Endothelial cell (in vitro differentiated cells): ENCODE measurements at regions not wholly inside any gene's neighbourhood (a gene's known extent, or its start where the extent isn't known, plus 50 kb on each side); places are given as distances from the start of the nearest gene placed in this dataset.

Experiments
- DNase-seq: peaks from one replicate; pipeline ENCODE4 v3.0.0; 2021; ENCODE audit warnings: low spot score
- H3K27ac Mint-ChIP-seq: one replicate; pipeline ENCODE4 v1.8.0; 2021; ENCODE audit warnings: mixed read lengths, inconsistent platforms; ENCODE audit not compliant: unreplicated experiment
- H3K27me3 Mint-ChIP-seq: one replicate; pipeline ENCODE4 v1.8.0; 2021; ENCODE audit warnings: mild to moderate bottlenecking, moderate library complexity, mixed read lengths, inconsistent platforms; ENCODE audit not compliant: unreplicated experiment
- H3K36me3 Mint-ChIP-seq: one replicate; pipeline ENCODE4 v1.8.0; 2021; ENCODE audit warnings: mild to moderate bottlenecking, low read depth, mixed read lengths, inconsistent platforms; ENCODE audit not compliant: unreplicated experiment
- H3K4me1 Mint-ChIP-seq: one replicate; pipeline ENCODE4 v1.8.0; 2021; ENCODE audit warnings: mild to moderate bottlenecking, mixed read lengths, inconsistent platforms; ENCODE audit not compliant: unreplicated experiment
- H3K4me3 Mint-ChIP-seq: one replicate; pipeline ENCODE4 v1.8.0; 2021; ENCODE audit warnings: mild to moderate bottlenecking, mixed read lengths, inconsistent platforms; ENCODE audit not compliant: unreplicated experiment
- H3K9me3 Mint-ChIP-seq: one replicate; pipeline ENCODE4 v1.8.0; 2021; ENCODE audit warnings: mixed read lengths, inconsistent platforms; ENCODE audit not compliant: unreplicated experiment
- TF ChIP-seq, protein P1 (sequence below): fragments of 200-600 bp; sonication (generic); IDR thresholded peaks from one replicate; pipeline ENCODE4 v1.5.0; 2021; ENCODE audit warnings: antibody characterized with exemption; ENCODE audit not compliant: unreplicated experiment

DNA sequence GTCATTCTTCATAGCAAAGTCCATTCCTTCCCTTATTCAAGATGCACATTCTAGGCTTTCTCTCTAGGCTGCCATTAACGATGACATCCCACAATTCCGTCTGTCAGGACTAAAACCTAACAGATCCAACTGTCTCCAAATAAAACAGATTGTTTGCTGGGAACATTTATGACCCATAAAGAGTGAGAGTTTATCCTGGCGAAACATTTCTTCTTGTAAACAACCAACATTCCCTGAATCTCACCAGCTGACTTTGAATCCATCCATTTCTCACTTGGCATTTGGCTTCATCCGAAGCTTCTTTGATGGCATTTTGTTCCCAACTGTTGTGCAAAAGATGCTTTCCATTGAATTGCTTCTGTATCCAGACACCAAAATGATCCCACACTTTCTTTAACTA, 93.1 kb downstream of the OLIG3 start:
- TF ChIP-seq, protein P1, sequence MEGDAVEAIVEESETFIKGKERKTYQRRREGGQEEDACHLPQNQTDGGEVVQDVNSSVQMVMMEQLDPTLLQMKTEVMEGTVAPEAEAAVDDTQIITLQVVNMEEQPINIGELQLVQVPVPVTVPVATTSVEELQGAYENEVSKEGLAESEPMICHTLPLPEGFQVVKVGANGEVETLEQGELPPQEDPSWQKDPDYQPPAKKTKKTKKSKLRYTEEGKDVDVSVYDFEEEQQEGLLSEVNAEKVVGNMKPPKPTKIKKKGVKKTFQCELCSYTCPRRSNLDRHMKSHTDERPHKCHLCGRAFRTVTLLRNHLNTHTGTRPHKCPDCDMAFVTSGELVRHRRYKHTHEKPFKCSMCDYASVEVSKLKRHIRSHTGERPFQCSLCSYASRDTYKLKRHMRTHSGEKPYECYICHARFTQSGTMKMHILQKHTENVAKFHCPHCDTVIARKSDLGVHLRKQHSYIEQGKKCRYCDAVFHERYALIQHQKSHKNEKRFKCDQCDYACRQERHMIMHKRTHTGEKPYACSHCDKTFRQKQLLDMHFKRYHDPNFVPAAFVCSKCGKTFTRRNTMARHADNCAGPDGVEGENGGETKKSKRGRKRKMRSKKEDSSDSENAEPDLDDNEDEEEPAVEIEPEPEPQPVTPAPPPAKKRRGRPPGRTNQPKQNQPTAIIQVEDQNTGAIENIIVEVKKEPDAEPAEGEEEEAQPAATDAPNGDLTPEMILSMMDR, result no peak
- Mint-ChIP-seq H3K27ac (no peak overlapping the region), H3K4me1 (no peaks in the 10 kb centered on the region), H3K4me3 (no peak overlapping the region), H3K9me3 (no peaks in the 10 kb centered on the region), H3K36me3 (no peaks in the 10 kb centered on the region), H3K27me3 (no peaks in the 10 kb centered on the region)
- no peak for DNase-seq

DNA sequence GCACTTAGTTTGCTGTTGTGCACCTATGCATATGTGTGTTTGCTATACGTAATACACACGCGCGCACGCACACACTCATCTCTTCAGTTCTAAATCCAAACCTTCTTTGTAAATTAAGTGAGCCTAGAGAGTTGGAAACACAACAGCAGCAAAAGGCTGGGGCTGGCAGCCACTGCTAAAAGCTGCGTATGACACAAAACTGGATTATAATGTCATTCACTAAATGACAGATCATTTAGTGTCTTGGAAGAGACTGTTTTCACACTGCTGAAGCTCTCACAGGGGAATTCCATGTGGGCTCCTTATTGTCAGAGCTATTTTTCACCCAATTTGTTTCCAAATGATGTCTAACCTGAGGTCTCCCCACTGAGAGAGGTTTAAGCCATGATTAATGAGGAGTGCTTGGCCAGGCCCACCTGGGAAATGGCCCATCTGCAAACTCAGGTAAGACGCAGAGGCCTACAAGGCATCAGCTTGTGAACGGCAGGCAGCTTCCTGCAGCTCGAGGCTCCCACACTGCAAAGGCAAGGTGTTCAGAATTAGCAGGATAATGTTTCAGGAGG, 94.2 kb downstream of the OLIG3 start:
- Mint-ChIP-seq H3K27me3 (no peaks in the 10 kb centered on the region), H3K36me3 (no peaks in the 10 kb centered on the region), H3K4me3 (no peak overlapping the region), H3K27ac (no peak overlapping the region), H3K4me1 (no peaks in the 10 kb centered on the region), H3K9me3 (no peaks in the 10 kb centered on the region)
- TF ChIP-seq, protein P1, result no peak
- DNase-seq, result no peak

DNA sequence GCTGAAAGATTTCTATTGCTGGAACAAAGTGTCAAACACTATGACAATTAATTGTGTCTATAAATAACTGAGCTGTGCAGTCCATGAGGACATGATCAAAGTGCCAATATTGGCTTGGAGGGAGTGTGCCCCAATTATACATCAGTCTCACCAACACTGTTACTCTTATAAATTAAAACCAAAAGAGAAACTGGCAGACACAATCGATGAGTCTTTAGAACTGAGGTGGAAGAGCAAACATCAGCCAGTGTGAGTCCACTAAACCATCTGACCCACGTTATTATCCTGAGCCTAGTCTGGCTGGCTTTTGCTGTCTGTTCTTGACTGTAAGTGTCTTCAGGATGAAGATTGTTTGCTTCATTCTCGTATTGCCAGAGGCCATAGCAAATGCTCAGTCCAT, 98.9 kb downstream of the OLIG3 start:
- DNase-seq, result no peak
- Mint-ChIP-seq H3K9me3 (no peaks in the 10 kb centered on the region), H3K4me1 (no peaks in the 10 kb centered on the region), H3K27ac (no peak overlapping the region), H3K27me3 (peaks cover 3% of the 10 kb centered on the region), H3K36me3 (no peaks in the 10 kb centered on the region), H3K4me3 (no peak overlapping the region)
- TF ChIP-seq, protein P1, result no peak

DNA sequence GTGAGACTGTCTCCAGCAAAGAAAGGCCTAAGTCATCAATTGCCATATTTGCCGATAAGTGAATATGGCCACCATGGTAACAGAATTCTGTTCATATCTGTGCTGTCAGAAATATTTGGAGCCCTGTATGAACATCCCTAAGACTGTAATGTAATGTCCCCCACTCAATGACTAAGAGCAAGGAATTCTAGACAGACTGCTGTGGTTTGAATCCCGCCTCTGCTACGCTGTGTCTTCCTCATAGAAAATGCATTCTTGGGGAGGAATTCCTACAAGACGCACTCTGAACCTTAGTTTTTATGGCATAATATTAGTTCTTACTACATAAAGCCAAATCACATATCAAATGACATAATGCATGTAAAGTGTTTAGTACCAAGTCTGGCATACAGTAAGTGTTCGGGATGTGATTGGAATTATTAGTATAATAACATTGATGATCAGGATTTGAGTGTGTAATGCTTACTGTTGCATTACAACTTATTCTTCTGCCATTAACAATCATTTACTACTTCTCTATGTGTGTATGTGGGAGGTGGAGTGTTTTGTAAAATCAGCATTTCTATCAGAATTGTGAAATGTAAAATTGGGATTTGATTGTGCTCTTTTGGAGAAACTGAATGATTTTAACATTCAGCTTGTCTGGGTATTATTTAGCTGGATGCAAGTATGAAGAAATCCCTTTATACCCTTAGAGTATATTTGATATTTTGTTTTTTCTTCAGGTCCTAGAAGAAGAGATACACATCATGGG, 103.0 kb downstream of the OLIG3 start:
- Mint-ChIP-seq H3K4me1 (peaks cover 4% of the 10 kb centered on the region), H3K36me3 (no peaks in the 10 kb centered on the region), H3K27ac (no peak overlapping the region), H3K4me3 (no peak overlapping the region), H3K9me3 (no peaks in the 10 kb centered on the region), H3K27me3 (peaks cover 5% of the 10 kb centered on the region)
- TF ChIP-seq, protein P1, result no peak
- no peak for DNase-seq

DNA sequence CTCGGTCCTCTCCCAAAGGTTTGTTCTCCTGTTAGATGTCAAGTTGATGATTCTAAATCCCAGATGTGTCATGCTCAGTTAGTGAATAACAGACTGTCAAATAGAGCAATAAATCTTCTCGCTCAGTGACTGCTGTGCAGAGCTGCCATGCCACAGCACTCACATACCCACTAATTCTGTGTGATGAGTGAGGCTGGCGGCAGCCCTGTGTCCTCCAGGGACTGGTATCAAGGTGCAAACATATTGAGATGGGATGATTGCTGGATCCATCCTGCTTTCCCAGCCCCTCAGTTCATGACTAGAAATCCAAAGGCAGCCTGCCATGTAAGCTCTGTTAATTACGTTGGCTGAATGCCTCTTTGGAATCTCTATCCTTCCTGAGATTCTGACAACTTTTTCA, 103.9 kb downstream of the OLIG3 start:
- Mint-ChIP-seq H3K27ac (no peak overlapping the region), H3K4me1 (peaks cover 4% of the 10 kb centered on the region), H3K27me3 (peaks cover 5% of the 10 kb centered on the region), H3K36me3 (no peaks in the 10 kb centered on the region), H3K9me3 (no peaks in the 10 kb centered on the region), H3K4me3 (no peak overlapping the region)
- TF ChIP-seq, protein P1, result no peak
- DNase-seq, result no peak
